Thoracic aorta (tissue), 2 donors: ENCODE measurements at regions not wholly inside any gene's neighbourhood (a gene's known extent, or its start where the extent isn't known, plus 50 kb on each side); places are given as distances from the start of the nearest gene placed in this dataset.

Experiments used
- ATAC-seq: fragments of 150-250 bp; one replicate; pipeline ENCODE4 v1.8.0; 2017; ENCODE audit warnings: low read depth; ENCODE audit not compliant: insufficient number of reproducible peaks, low FRiP score
- DNase-seq: peaks from one replicate; pipeline ENCODE4 v3.0.0-alpha.2; 2020; ENCODE audit warnings: low spot score
- H3K27ac ChIP-seq, 2 donors: fragments of 200-600 bp; sonication (generic); 1 replicate in 1 of 2; 2 replicates in 1 of 2; pipeline ENCODE4 v1.5.1; 2016; ENCODE audit warnings: mild to moderate bottlenecking in 2 of 2, moderate library complexity in 2 of 2
- H3K27me3 ChIP-seq: fragments of 200-600 bp; sonication (generic); replicated peaks from 2 replicates; pipeline ENCODE4 v1.6.0; 2016; ENCODE audit warnings: mild to moderate bottlenecking; ENCODE audit not compliant: insufficient read depth
- H3K36me3 ChIP-seq: fragments of 200-600 bp; sonication (generic); one replicate; pipeline ENCODE4 v1.5.1; 2016
- H3K4me1 ChIP-seq, 2 donors: fragments of 200-600 bp; sonication (generic); 1 replicate in 1 of 2; 2 replicates in 1 of 2; pipeline versions ENCODE4 v1.5.1 to v1.6.0; 2016; ENCODE audit warnings: low read depth in 2 of 2, mild to moderate bottlenecking in 1 of 2; ENCODE audit not compliant: control insufficient read depth in 1 of 2
- H3K4me3 ChIP-seq: fragments of 200-600 bp; sonication (generic); 2 replicates; pipeline ENCODE4 v1.5.1; 2016; ENCODE audit warnings: mild to moderate bottlenecking
- H3K9me3 ChIP-seq: fragments of 200-600 bp; sonication (generic); 2 replicates; pipeline ENCODE4 v1.5.1; 2016
- TF ChIP-seq, protein P1 (sequence below): fragments of 200-600 bp; sonication (generic); IDR thresholded peaks from one replicate; pipeline ENCODE4 v1.5.1; 2019; ENCODE audit warnings: antibody characterized with exemption

DNA sequence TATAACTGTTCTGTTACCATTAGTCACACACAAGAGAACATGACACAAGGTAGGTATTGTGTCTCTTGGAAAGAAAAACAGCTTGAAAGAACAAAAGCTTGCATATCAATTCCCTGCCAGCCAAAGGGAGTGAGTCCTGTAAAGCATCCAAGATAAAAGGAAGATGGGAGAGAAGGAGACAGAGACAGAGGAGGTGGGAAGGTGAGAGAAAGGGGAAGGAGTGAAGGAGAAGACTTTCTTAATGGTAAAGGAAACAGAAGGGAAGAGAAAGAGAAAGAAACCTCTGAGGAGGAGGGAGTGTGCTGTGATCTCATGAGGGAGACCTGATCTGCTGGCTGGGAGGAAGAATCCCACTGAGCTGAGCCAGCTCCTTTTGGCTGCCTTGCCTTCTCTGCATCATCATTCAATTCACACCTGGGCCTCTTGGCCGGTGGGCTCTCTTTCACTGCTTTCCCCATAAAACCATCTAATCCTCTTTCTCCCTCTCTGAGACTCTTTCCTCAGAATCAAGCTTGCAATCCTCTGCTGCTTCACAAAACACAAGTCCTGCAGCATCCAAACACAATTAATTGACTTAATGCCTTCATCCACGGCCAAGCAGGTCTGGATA lies 271.6 kb downstream of the ABCC12 start:
- Histone ChIP-seq H3K27me3 (no peaks in the 10 kb centered on the region), H3K4me1 (peaks cover 0 to 12% of the 10 kb centered on the region in 2 donors), H3K9me3 (no peaks in the 10 kb centered on the region), H3K4me3 (no peak overlapping the region), H3K27ac (no peak overlapping the region), H3K36me3 (no peaks in the 10 kb centered on the region)
- TF ChIP-seq, protein P1, sequence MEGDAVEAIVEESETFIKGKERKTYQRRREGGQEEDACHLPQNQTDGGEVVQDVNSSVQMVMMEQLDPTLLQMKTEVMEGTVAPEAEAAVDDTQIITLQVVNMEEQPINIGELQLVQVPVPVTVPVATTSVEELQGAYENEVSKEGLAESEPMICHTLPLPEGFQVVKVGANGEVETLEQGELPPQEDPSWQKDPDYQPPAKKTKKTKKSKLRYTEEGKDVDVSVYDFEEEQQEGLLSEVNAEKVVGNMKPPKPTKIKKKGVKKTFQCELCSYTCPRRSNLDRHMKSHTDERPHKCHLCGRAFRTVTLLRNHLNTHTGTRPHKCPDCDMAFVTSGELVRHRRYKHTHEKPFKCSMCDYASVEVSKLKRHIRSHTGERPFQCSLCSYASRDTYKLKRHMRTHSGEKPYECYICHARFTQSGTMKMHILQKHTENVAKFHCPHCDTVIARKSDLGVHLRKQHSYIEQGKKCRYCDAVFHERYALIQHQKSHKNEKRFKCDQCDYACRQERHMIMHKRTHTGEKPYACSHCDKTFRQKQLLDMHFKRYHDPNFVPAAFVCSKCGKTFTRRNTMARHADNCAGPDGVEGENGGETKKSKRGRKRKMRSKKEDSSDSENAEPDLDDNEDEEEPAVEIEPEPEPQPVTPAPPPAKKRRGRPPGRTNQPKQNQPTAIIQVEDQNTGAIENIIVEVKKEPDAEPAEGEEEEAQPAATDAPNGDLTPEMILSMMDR = no peak
- DNase-seq (no peak), ATAC-seq (no peak)

- Histone ChIP-seq H3K4me1 (no peaks in the 10 kb centered on the region), H3K9me3 (no peaks in the 10 kb centered on the region), H3K27ac (no peak overlapping the region), H3K36me3 (no peaks in the 10 kb centered on the region), H3K4me3 (no peak overlapping the region), H3K27me3 (no peaks in the 10 kb centered on the region)
- ATAC-seq (no peak), DNase-seq (no peak)
- TF ChIP-seq, protein P1 = no peak
Measured at GRCh38 chr16:47881574-47881973, 274.2 kb downstream of the ABCC12 start.

GRCh38 chr16:47880653-47881052 lies 275.1 kb downstream of the ABCC12 start:
- no peak overlapping the region for H3K4me3 ChIP-seq
- ATAC-seq (no peak), DNase-seq (no peak)

GRCh38 chr16:47877166-47877565 lies 278.6 kb downstream of the ABCC12 start:
- Histone ChIP-seq H3K36me3 (no peaks in the 10 kb centered on the region), H3K9me3 (no peaks in the 10 kb centered on the region), H3K27me3 (no peaks in the 10 kb centered on the region), H3K4me1 (no peaks in the 10 kb centered on the region), H3K4me3 (no peak overlapping the region), H3K27ac (no peak overlapping the region)
- TF ChIP-seq, protein P1 = no peak
- DNase-seq (no peak), ATAC-seq (no peak)

More at GRCh38 chr16:47880653-47881052, 275.1 kb downstream of the ABCC12 start:
- no peaks in the 10 kb centered on the region for H3K27me3 ChIP-seq
- TF ChIP-seq, protein P1 = no peak
- H3K9me3 ChIP-seq = no peaks in the 10 kb centered on the region
- H3K4me1 ChIP-seq = no peaks in the 10 kb centered on the region
- H3K36me3 ChIP-seq = no peaks in the 10 kb centered on the region
- H3K27ac ChIP-seq = no peak overlapping the region

- TF ChIP-seq, protein P1 = no peak
- H3K27me3 ChIP-seq = no peaks in the 10 kb centered on the region
- H3K9me3 ChIP-seq = no peaks in the 10 kb centered on the region
- ATAC-seq = no peak
- no peak overlapping the region for H3K27ac ChIP-seq
- H3K4me3 ChIP-seq = no peak overlapping the region
- no peaks in the 10 kb centered on the region for H3K36me3 ChIP-seq
- H3K4me1 ChIP-seq = no peaks in the 10 kb centered on the region
- no peak for DNase-seq
Measured at GRCh38 chr16:47876511-47876910, 279.3 kb downstream of the ABCC12 start.
